Breast epithelium (tissue), 3 donors: ENCODE measurements at regions not wholly inside any gene's neighbourhood (a gene's known extent, or its start where the extent isn't known, plus 50 kb on each side); places are given as distances from the start of the nearest gene placed in this dataset.

Source experiments
- POLR2A ChIP-seq: fragments of 450-650 bp; IDR thresholded peaks from one replicate; pipeline ENCODE4 v1.6.1; 2016; ENCODE audit warnings: antibody characterized with exemption, mild to moderate bottlenecking, moderate library complexity
- POLR2AphosphoS5 ChIP-seq, 3 donors: sonication (generic); formaldehyde crosslinking; IDR thresholded peaks; one replicate each; pipeline ENCODE4 v1.6.1; 2017; ENCODE audit warnings: antibody characterized with exemption in 3 of 3
- TF ChIP-seq, protein P1 (sequence below), 3 donors: fragments of 450-650 bp; IDR thresholded peaks; one replicate each; pipeline ENCODE4 v1.5.1; 2016 to 2017; ENCODE audit warnings: antibody characterized with exemption in 3 of 3, mild to moderate bottlenecking in 3 of 3, moderate library complexity in 3 of 3

DNA sequence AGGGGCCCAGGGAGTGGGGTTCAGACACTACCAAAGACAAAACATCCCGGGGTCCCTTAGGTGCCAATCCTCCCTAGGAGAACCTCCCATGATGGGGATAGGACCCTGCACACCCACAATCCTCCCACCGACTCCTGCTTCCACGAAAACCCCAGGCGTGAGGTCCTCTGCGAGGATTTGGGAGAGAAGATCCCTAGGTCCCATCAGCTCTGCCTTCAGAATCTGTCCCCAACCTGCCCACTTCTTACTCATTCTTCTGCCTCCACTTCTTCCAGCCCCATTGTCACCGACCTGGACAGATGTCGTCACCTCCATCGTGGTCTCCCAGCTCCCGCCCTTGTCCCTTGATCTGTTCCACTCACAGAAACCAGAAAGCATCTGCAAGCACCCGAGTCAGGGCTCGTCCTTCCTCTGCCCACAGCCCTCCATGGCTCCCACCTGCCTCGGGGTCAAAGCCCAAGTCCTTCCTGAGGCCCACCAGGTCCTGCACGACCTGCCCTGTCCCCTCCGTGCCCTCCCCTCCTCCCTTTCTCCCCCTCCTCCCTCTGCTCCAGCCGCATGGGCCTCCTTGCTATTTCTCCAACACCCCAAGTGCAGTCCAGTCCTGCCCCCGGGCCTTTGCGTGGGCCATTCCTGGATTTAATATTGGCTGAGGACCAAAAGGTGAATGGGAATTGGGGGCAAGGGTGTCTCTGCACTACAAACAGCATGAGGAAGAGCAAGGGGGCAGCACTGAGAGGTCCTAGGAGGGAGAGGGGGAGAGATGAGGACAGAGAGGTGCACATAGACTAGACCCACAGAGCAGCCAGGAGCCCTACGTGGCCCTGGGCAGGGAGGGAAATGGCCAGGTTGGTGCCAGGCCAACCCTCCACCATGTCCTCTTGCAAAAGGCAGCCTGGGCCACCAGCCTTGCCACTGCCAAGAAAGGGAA is 51.3 kb downstream of the PTPRS start:
- TF ChIP-seq, protein P1, sequence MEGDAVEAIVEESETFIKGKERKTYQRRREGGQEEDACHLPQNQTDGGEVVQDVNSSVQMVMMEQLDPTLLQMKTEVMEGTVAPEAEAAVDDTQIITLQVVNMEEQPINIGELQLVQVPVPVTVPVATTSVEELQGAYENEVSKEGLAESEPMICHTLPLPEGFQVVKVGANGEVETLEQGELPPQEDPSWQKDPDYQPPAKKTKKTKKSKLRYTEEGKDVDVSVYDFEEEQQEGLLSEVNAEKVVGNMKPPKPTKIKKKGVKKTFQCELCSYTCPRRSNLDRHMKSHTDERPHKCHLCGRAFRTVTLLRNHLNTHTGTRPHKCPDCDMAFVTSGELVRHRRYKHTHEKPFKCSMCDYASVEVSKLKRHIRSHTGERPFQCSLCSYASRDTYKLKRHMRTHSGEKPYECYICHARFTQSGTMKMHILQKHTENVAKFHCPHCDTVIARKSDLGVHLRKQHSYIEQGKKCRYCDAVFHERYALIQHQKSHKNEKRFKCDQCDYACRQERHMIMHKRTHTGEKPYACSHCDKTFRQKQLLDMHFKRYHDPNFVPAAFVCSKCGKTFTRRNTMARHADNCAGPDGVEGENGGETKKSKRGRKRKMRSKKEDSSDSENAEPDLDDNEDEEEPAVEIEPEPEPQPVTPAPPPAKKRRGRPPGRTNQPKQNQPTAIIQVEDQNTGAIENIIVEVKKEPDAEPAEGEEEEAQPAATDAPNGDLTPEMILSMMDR (IDR thresholded peaks at IDR 0.05), result no peak
- TF ChIP-seq POLR2A, result no peak
- TF ChIP-seq POLR2AphosphoS5 (IDR thresholded peaks at IDR 0.05), result no peak
